HCT116 (cell line): ENCODE measurements at regions not wholly inside any gene's neighbourhood (a gene's known extent, or its start where the extent isn't known, plus 50 kb on each side); places are given as distances from the start of the nearest gene placed in this dataset.

Experiments
- CTCF ChIP-seq, 3 experiments: fragments of 200-600 bp in 1 of 3; sonication (generic) in 1 of 3; IDR thresholded peaks in 2 of 3; conservative IDR thresholded peaks in 1 of 3; 2 replicates each; pipeline ENCODE4 v1.5.1; 2012 to 2017; ENCODE audit warnings: low read depth in 2 of 3, low read length in 2 of 3, antibody characterized with exemption in 1 of 3, borderline replicate concordance in 1 of 3, control low read depth in 1 of 3, mild to moderate bottlenecking in 1 of 3, mixed read lengths in 1 of 3, mixed run types in 1 of 3, moderate library complexity in 1 of 3; ENCODE audit not compliant: insufficient read depth in 1 of 3
- EZH2 ChIP-seq: fragments of 200-600 bp; sonication (generic); IDR thresholded peaks from 2 replicates; pipeline ENCODE4 v1.6.1; 2017; ENCODE audit warnings: antibody characterized with exemption, mixed run types
- EZH2phosphoT487 ChIP-seq: fragments of 200-600 bp; IDR thresholded peaks from 2 replicates; pipeline ENCODE4 v1.6.1; 2018; ENCODE audit warnings: antibody characterized with exemption, borderline replicate concordance
- JUND ChIP-seq: IDR thresholded peaks from 2 replicates; pipeline ENCODE4 v1.6.1; 2012
- POLR2A ChIP-seq: IDR thresholded peaks from 2 replicates; pipeline ENCODE4 v1.7.0; 2011; ENCODE audit warnings: borderline replicate concordance; ENCODE audit not compliant: insufficient read depth, insufficient read length; ENCODE audit errors: extremely low read depth
- POLR2AphosphoS5 ChIP-seq: IDR thresholded peaks from 2 replicates; pipeline ENCODE4 v1.6.1; 2011; ENCODE audit warnings: mild to moderate bottlenecking, low read depth, low read length, moderate library complexity

GRCh38 chr4:184958923-184959210 is 59.4 kb upstream of the HELT start:
- no peak for TF ChIP-seq CTCF (IDR thresholded peaks at IDR 0.05 in 2 of 3, conservative IDR thresholded peaks at IDR 0.05 in 1 of 3; ENCODE audit: borderline replicate concordance in 1 of 3, insufficient read depth in 1 of 3, low read depth in 2 of 3, low read length in 2 of 3)
- no peak for TF ChIP-seq EZH2
- TF ChIP-seq EZH2phosphoT487: no peak
- TF ChIP-seq POLR2AphosphoS5: no peak
- TF ChIP-seq POLR2A: no peak
- TF ChIP-seq JUND: no peak
